H1 (cell line): ENCODE measurements at regions not wholly inside any gene's neighbourhood (a gene's known extent, or its start where the extent isn't known, plus 50 kb on each side); places are given as distances from the start of the nearest gene placed in this dataset.

ENCODE experiments used
- CTCF ChIA-PET: fragments of 300-600 bp; sonication (Branson Sonifier 250); formaldehyde crosslinking; loops from one replicate; lab custom pipeline; 2021; ENCODE audit not compliant: partially characterized antibody; lab: Charles Lee
- POLR2A ChIA-PET: fragments of 300-600 bp; sonication (Branson Sonifier 250); formaldehyde crosslinking; loops from one replicate; lab custom pipeline; 2021; ENCODE audit warnings: inconsistent platforms; ENCODE audit not compliant: partially characterized antibody; lab: Charles Lee
- DNase-seq, 2 experiments: peaks; one replicate each; pipeline versions ENCODE4 v3.0.0 to v3.0.0-alpha.2; 2010 to 2022; ENCODE audit warnings: low spot score in 2 of 2, low read depth in 1 of 2, mixed read lengths in 1 of 2
- FAIRE-seq: peaks from 2 replicates; lab custom pipeline; 2011; peaks lifted over from hg19 to GRCh38; lab: Jason Lieb, UNC
- H2AFZ ChIP-seq: 2 replicates; pipeline ENCODE4 v1.8.1; 2012; ENCODE audit warnings: low read length, inconsistent platforms
- H2AK5ac ChIP-seq: 2 replicates; pipeline ENCODE4 v1.6.1; 2013; ENCODE audit warnings: low read depth, low read length
- H2BK120ac ChIP-seq: replicated peaks from 2 replicates; pipeline ENCODE3; 2013; ENCODE audit warnings: low read depth, low read length, inconsistent platforms
- H2BK12ac ChIP-seq: 2 replicates; pipeline ENCODE4 v1.6.1; 2013; ENCODE audit warnings: low read depth, low read length
- H2BK15ac ChIP-seq: 2 replicates; pipeline ENCODE4 v1.6.1; 2013; ENCODE audit warnings: low read length
- H2BK20ac ChIP-seq: 2 replicates; pipeline ENCODE4 v1.6.1; 2013; ENCODE audit warnings: low read length
- H2BK5ac ChIP-seq: 2 replicates; pipeline ENCODE4 v1.6.1; 2013; ENCODE audit warnings: low read depth, low read length
- H3K14ac ChIP-seq: 2 replicates; pipeline ENCODE4 v1.6.1; 2013; ENCODE audit warnings: inconsistent platforms; ENCODE audit not compliant: insufficient read length
- H3K18ac ChIP-seq: 2 replicates; pipeline ENCODE4 v1.6.1; 2013; ENCODE audit warnings: low read length; ENCODE audit errors: extremely low read depth
- H3K23ac ChIP-seq: 2 replicates; pipeline ENCODE4 v1.6.1; 2013; ENCODE audit warnings: inconsistent platforms; ENCODE audit not compliant: insufficient read length
- H3K23me2 ChIP-seq: 2 replicates; pipeline ENCODE4 v1.6.1; 2013; ENCODE audit warnings: low read depth, low read length
- H3K27ac ChIP-seq: 2 replicates; pipeline ENCODE4 v1.6.1; 2011; ENCODE audit warnings: low read depth, low read length, inconsistent platforms
- H3K27me3 ChIP-seq, 4 experiments: replicated peaks in 1 of 4; 1 replicate in 1 of 4; 2 replicates in 3 of 4; pipeline versions ENCODE4 v1.6.1 to v1.8.1; 2011 to 2013; ENCODE audit warnings: low read length in 3 of 4, mild to moderate bottlenecking in 3 of 4, inconsistent platforms in 2 of 4, mixed read lengths in 2 of 4, moderate library complexity in 1 of 4; ENCODE audit not compliant: control insufficient read depth in 3 of 4, insufficient read depth in 3 of 4; ENCODE audit errors: extremely low read depth in 1 of 4
- H3K36me3 ChIP-seq, 4 experiments: 2 replicates each; pipeline versions ENCODE4 v1.6.1 to v1.8.1; 2011 to 2013; ENCODE audit warnings: mild to moderate bottlenecking in 4 of 4, low read length in 3 of 4, moderate library complexity in 2 of 4, control low read depth in 1 of 4, inconsistent platforms in 1 of 4; ENCODE audit not compliant: insufficient read depth in 4 of 4, control insufficient read depth in 2 of 4
- H3K4ac ChIP-seq: replicated peaks from 2 replicates; pipeline ENCODE3; 2013; ENCODE audit warnings: low read length, low read depth, mixed read lengths, inconsistent platforms; ENCODE audit not compliant: insufficient read length
- H3K4me1 ChIP-seq, 4 experiments: replicated peaks in 1 of 4; 1 replicate in 1 of 4; 2 replicates in 3 of 4; pipeline versions ENCODE4 v1.6.1 to v1.8.1; 2011 to 2013; ENCODE audit warnings: low read length in 3 of 4, inconsistent platforms in 2 of 4, mixed read lengths in 1 of 4; ENCODE audit not compliant: insufficient read depth in 4 of 4, control insufficient read depth in 3 of 4
- H3K4me2 ChIP-seq, 2 experiments: 2 replicates each; pipeline versions ENCODE4 v1.6.1 to v1.8.1; 2011 to 2013; ENCODE audit warnings: low read depth in 2 of 2, low read length in 2 of 2, control low read depth in 1 of 2, inconsistent platforms in 1 of 2, mild to moderate bottlenecking in 1 of 2; ENCODE audit not compliant: insufficient read depth in 1 of 2
- H3K4me3 ChIP-seq, 4 experiments: fragments of 200-600, 300-600 bp in 1 of 4; sonication (generic), shearing (Covaris generic), sonication (Bioruptor Twin) in 1 of 4; 2 replicates each; pipeline versions ENCODE4 v1.5.1 to v1.8.1; 2011 to 2016; ENCODE audit warnings: low read length in 4 of 4, low read depth in 3 of 4, control low read depth in 2 of 4, inconsistent platforms in 2 of 4, mild to moderate bottlenecking in 2 of 4, mixed read lengths in 1 of 4, moderate library complexity in 1 of 4; ENCODE audit not compliant: insufficient read depth in 2 of 4; ENCODE audit errors: extremely low read depth in 1 of 4
- H3K56ac ChIP-seq: replicated peaks from 2 replicates; pipeline ENCODE3; 2013; ENCODE audit warnings: low read depth, mild to moderate bottlenecking, mixed read lengths, low read length, inconsistent platforms; ENCODE audit not compliant: insufficient read length
- H3K79me1 ChIP-seq: 2 replicates; pipeline ENCODE4 v1.6.1; 2013; ENCODE audit warnings: low read depth, low read length, control low read depth
- H3K79me2 ChIP-seq, 2 experiments: 2 replicates each; pipeline versions ENCODE4 v1.6.1 to v1.8.1; 2012 to 2013; ENCODE audit warnings: low read length in 2 of 2, mild to moderate bottlenecking in 2 of 2, inconsistent platforms in 1 of 2; ENCODE audit not compliant: insufficient read depth in 2 of 2, control insufficient read depth in 1 of 2
- H3K9ac ChIP-seq, 4 experiments: replicated peaks in 1 of 4; 1 replicate in 1 of 4; 2 replicates in 3 of 4; pipeline versions ENCODE4 v1.6.1 to v1.8.1; 2011 to 2013; ENCODE audit warnings: low read depth in 3 of 4, low read length in 3 of 4, control low read depth in 2 of 4, mild to moderate bottlenecking in 2 of 4, moderate library complexity in 2 of 4, inconsistent platforms in 1 of 4; ENCODE audit errors: extremely low read depth in 1 of 4
- H3K9me3 ChIP-seq, 2 experiments: 2 replicates each; pipeline versions ENCODE4 v1.6.1 to v1.8.1; 2012 to 2013; ENCODE audit warnings: mild to moderate bottlenecking in 2 of 2, moderate library complexity in 2 of 2, control low read depth in 1 of 2, inconsistent platforms in 1 of 2, low read depth in 1 of 2, low read length in 1 of 2, mixed read lengths in 1 of 2; ENCODE audit not compliant: insufficient read depth in 2 of 2
- H4K20me1 ChIP-seq, 2 experiments: replicated peaks in 1 of 2; 2 replicates each; pipeline versions ENCODE3 to v1.8.1; 2011 to 2013; ENCODE audit warnings: inconsistent platforms in 2 of 2, low read length in 2 of 2, mild to moderate bottlenecking in 1 of 2; ENCODE audit not compliant: insufficient read depth in 2 of 2, control insufficient read depth in 1 of 2
- H4K5ac ChIP-seq: 2 replicates; pipeline ENCODE4 v1.6.1; 2013; ENCODE audit warnings: low read length, low read depth, mixed read lengths, inconsistent platforms; ENCODE audit not compliant: insufficient read length
- H4K8ac ChIP-seq: 2 replicates; pipeline ENCODE4 v1.8.0; 2013; ENCODE audit warnings: mild to moderate bottlenecking, moderate library complexity, low read length, inconsistent platforms; ENCODE audit not compliant: insufficient read depth; ENCODE audit errors: extremely low read depth
- H4K91ac ChIP-seq: replicated peaks from 2 replicates; pipeline ENCODE3; 2013; ENCODE audit warnings: low read length, mixed read lengths, inconsistent platforms; ENCODE audit not compliant: insufficient read length
- GTF2F1 ChIP-seq: IDR thresholded peaks from 2 replicates; pipeline ENCODE4 v1.6.1; 2012; ENCODE audit warnings: low read depth, low read length, improper control_type of control experiment, borderline replicate concordance
- JUND ChIP-seq: IDR thresholded peaks from 2 replicates; pipeline ENCODE4 v1.6.1; 2011; ENCODE audit warnings: mild to moderate bottlenecking, improper control_type of control experiment, low read length
- KDM4A ChIP-seq: IDR thresholded peaks from one replicate; pipeline ENCODE4 v1.7.1; 2012; ENCODE audit warnings: low read depth, mild to moderate bottlenecking, moderate library complexity, low read length, inconsistent platforms; ENCODE audit not compliant: severe bottlenecking
- KDM5A ChIP-seq: fragments of 200-600 bp; IDR thresholded peaks from 2 replicates; pipeline ENCODE4 v1.7.1; 2012; ENCODE audit warnings: mild to moderate bottlenecking, low read length, inconsistent platforms, mixed read lengths
- MAFK ChIP-seq: IDR thresholded peaks from 2 replicates; pipeline ENCODE4 v1.6.1; 2012; ENCODE audit warnings: low read depth, mild to moderate bottlenecking, improper control_type of control experiment, low read length
- NRF1 ChIP-seq: IDR thresholded peaks from 2 replicates; pipeline ENCODE4 v1.6.1; 2011; ENCODE audit warnings: mild to moderate bottlenecking, low read depth, low read length, improper control_type of control experiment
- POLR2A ChIP-seq, 2 experiments: IDR thresholded peaks; 1 replicate in 1 of 2; 2 replicates in 1 of 2; pipeline ENCODE4 v1.6.1; 2011; ENCODE audit warnings: low read depth in 2 of 2, low read length in 2 of 2, mild to moderate bottlenecking in 2 of 2; ENCODE audit errors: control extremely low read depth in 1 of 2
- POLR2AphosphoS5 ChIP-seq: IDR thresholded peaks from 2 replicates; pipeline ENCODE4 v1.6.1; 2011; ENCODE audit warnings: low read depth, low read length
- POU5F1 ChIP-seq: IDR thresholded peaks from 2 replicates; pipeline ENCODE4 v1.6.1; 2011; ENCODE audit warnings: low read depth, mild to moderate bottlenecking, low read length, moderate library complexity
- RBBP5 ChIP-seq: IDR thresholded peaks from 2 replicates; pipeline ENCODE4 v1.7.1; 2012; ENCODE audit warnings: low read depth, mild to moderate bottlenecking, inconsistent platforms, low read length, moderate library complexity, borderline replicate concordance
- RFX5 ChIP-seq: IDR thresholded peaks from 2 replicates; pipeline ENCODE4 v1.6.1; 2011; ENCODE audit warnings: low read depth, low read length, improper control_type of control experiment, borderline replicate concordance
- RXRA ChIP-seq: IDR thresholded peaks from 2 replicates; pipeline ENCODE4 v1.6.1; 2011; ENCODE audit warnings: low read depth, mild to moderate bottlenecking, low read length, moderate library complexity; ENCODE audit not compliant: insufficient read depth
- SIN3A ChIP-seq, 2 experiments: IDR thresholded peaks in 1 of 2; conservative IDR thresholded peaks in 1 of 2; 2 replicates each; pipeline ENCODE4 v1.6.1; 2011 to 2012; ENCODE audit warnings: low read length in 2 of 2, improper control_type of control experiment in 1 of 2, low read depth in 1 of 2, mild to moderate bottlenecking in 1 of 2
- YY1 ChIP-seq: IDR thresholded peaks from 2 replicates; pipeline ENCODE4 v1.6.1; 2011; ENCODE audit warnings: low read depth, mild to moderate bottlenecking, low read length
- WGBS, 2 experiments: shearing (Covaris generic) in 1 of 2; methylation state at CpG; one replicate each; pipeline versions ENCODE4 v1.1.6 to v1.1.7; 2013 to 2015; ENCODE audit warnings: low lambda C conversion rate in 2 of 2, mixed read lengths in 2 of 2, inconsistent platforms in 1 of 2, low coverage in 1 of 2, missing lambda C conversion rate in 1 of 2; ENCODE audit not compliant: insufficient replicate concordance in 2 of 2, insufficient coverage in 1 of 2, insufficient read length in 1 of 2; ENCODE audit errors: extremely low coverage in 1 of 2, missing lambda C conversion rate in 1 of 2; 5-methylcytosine and 5-hydroxymethylcytosine counted together

DNA sequence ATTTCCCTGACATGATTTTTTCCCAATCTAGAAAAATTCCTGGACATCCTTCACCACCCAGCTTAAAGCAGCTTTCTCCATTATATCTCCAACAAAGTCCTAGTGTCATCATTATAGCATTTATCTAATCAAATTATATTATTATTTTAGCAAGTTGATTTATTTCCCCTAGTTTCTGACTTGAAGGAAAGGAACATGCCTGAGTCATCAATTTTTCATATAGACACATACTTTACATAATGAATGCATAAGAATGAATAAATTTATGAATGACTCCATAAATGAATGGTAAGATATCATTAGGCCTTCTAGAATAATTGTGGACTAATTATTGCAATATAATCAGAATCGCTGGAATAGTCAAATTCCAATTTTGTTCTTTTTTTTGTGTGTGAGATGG is 79.4 kb upstream of the COL11A1 start:
- Histone ChIP-seq H3K27ac (no peak overlapping the region), H3K4me2 (no peak overlapping the region), H2BK15ac (no peak overlapping the region), H3K79me1 (no peaks in the 10 kb centered on the region), H3K23ac (no peak overlapping the region), H2BK120ac (no peak overlapping the region), H3K27me3 (no peaks in the 10 kb centered on the region), H3K79me2 (no peaks in the 10 kb centered on the region), H3K36me3 (no peaks in the 10 kb centered on the region), H4K5ac (no peak overlapping the region), H2AK5ac (no peak overlapping the region), H2AFZ (no peak overlapping the region), H3K4ac (no peak overlapping the region), H4K91ac (no peak overlapping the region), H3K9ac (no peak overlapping the region), H3K14ac (no peak overlapping the region), H4K20me1 (no peaks in the 10 kb centered on the region), H3K23me2 (no peaks in the 10 kb centered on the region), H3K56ac (no peak overlapping the region), H2BK12ac (no peak overlapping the region), H3K18ac (no peak overlapping the region), H2BK5ac (no peak overlapping the region), H2BK20ac (no peak overlapping the region)
- ChIA-PET POLR2A (no interaction called here), CTCF (no interaction called here)
- FAIRE-seq: no peak
- no peak for DNase-seq
- WGBS, 2 experiments: 87% methylated on average over 1 of the region's 1 CpG; no CpG with 5 or more reads in 1 of the 2 experiments
- TF ChIP-seq RBBP5: no peak
- no peak for TF ChIP-seq POLR2AphosphoS5
- TF ChIP-seq KDM4A: no peak
- TF ChIP-seq RXRA: no peak
- TF ChIP-seq NRF1: no peak
- no peak for TF ChIP-seq SIN3A (conservative IDR thresholded peaks at IDR 0.05 in 1 of 2, IDR thresholded peaks at IDR 0.05 in 1 of 2; ENCODE audit: low read depth in 1 of 2, low read length in 2 of 2)
- TF ChIP-seq RFX5: no peak
- no peak for TF ChIP-seq JUND
- no peak for TF ChIP-seq YY1
- no peak for TF ChIP-seq KDM5A
- TF ChIP-seq POU5F1: no peak
- no peak for TF ChIP-seq GTF2F1
- no peak for TF ChIP-seq POLR2A (IDR thresholded peaks at IDR 0.05; ENCODE audit: control extremely low read depth in 1 of 2, low read depth in 2 of 2, low read length in 2 of 2)
- TF ChIP-seq MAFK: no peak
- TF ChIP-seq, all 59 proteins: peak for 0
- Histone ChIP-seq H3K4me1 (no peaks in the 10 kb centered on the region), H3K4me3 (no peak overlapping the region), H4K8ac (no peak overlapping the region), H3K9me3 (no peaks in the 10 kb centered on the region)
